Stimulated activated naive CD4-positive, alpha-beta T cell (primary cell): ENCODE measurements at regions not wholly inside any gene's neighbourhood (a gene's known extent, or its start where the extent isn't known, plus 50 kb on each side); places are given as distances from the start of the nearest gene placed in this dataset.

Source experiments
- DNase-seq, 6 experiments: peaks; one replicate each; lab custom pipeline; 2025; lab: John Stamatoyannopoulos, UW

GRCh38 chr7:10888861-10889260 lies 84.8 kb upstream of the PHF14 start:
- DNase-seq = peak in 3 of 6 experiments; percentile 19 to 45 (median 27)

- DNase-seq = peak in 4 of 6 experiments; percentile 3 to 47 (median 32)
These were observed 84.3 kb upstream of the PHF14 start for GRCh38 chr7:10889266-10889898.

DNA sequence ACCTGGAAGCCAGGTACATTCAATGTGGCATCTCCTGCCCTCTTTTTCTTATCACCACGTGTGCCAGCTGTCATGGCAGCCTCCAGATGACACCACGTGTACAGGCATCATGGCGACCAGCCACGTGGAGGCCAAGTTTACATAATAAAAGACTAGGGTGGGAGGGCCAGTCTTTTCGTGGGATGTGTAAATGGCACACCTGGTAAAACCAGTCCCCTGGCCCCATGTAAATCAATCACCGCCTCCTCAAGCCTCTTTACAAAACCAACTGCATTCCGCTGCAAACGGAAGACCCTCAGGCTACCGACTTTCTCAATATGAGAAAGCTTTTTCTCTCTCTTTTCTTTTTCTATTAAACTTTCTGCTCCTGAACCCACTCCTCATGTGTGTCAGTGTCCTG lies 65.1 kb upstream of the PHF14 start:
- no peak for DNase-seq

DNA sequence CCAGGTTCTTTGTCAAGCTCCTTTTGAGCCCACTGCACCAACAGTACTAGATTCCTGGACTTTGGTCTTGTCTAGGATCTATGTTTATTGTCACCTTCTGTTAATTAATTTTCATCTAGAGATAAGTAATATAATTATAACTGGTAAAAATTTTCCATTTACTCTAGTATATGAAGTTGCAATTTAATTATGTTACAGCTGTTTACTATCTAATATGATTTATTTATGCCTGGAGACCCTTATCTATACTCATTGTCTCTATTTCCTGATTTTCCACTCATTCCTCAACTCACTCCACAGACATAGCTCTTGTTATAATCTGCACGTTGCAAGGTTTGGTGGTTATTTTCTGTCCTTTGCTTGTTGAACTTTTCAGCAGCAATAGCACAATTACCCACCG lies 63.2 kb upstream of the PHF14 start:
- no peak for DNase-seq

- no peak for DNase-seq
These were observed 61.6 kb upstream of the PHF14 start for GRCh38 chr7:10912077-10912476.

GRCh38 chr7:10913457-10913856 lies 60.2 kb upstream of the PHF14 start:
- DNase-seq = no peak

DNA sequence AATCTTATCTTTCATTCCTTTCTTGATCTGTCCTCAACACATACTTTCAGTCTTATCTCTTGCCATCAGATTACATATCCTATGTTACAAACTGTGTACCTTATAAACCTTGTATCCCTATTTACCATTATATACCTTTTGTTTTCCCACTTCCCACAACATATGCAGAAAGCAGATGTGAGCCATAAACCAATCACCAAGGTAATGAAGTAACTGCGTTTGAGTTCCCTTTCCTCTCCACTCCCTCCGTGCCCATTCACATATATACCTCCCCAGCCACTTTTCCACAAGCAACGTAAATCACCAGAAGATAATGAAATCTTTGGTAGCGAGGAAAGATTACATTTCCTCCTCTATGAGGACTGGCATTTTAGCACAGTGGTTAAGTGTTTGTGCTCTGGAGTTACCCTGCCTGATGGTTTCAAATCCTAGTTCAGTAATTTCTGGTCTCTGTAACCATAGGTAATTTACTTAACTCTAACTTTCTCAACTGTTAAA lies 55.5 kb upstream of the PHF14 start:
- DNase-seq = no peak

DNA sequence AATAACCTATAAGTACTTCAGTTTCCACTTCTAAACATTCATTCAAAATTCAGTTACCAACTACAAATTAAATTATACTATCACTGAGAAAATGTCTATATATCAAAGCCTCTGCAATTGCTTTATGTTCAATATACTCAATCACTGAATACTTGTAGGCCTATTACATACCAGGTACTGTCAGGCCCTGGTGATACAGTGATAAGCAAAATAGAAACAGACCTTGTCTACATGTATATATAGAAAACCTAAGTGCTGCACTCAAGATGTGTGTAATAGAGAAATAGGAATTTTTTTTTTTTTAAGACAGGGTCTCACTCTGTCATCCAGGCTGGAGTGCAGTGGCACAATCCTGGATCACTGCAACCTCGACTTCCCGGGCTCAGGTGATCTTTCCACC lies 53.7 kb upstream of the PHF14 start:
- no peak for DNase-seq
